Astrocyte (in vitro differentiated cells and primary cell): ENCODE measurements at regions not wholly inside any gene's neighbourhood (a gene's known extent, or its start where the extent isn't known, plus 50 kb on each side); places are given as distances from the start of the nearest gene placed in this dataset.

Experiments used
- DNase-seq: peaks from one replicate; pipeline ENCODE4 v3.0.0-alpha.2; 2010; ENCODE audit warnings: low read depth
- FAIRE-seq: peaks from 2 replicates; lab custom pipeline; 2011; peaks lifted over from hg19 to GRCh38; lab: Jason Lieb, UNC
- H2AFZ ChIP-seq: 2 replicates; pipeline ENCODE4 v1.6.0; 2012; ENCODE audit warnings: low read depth, low read length, inconsistent platforms
- H3K27ac ChIP-seq: 2 replicates; pipeline ENCODE4 v1.5.1; 2011; ENCODE audit warnings: low read depth, low read length, inconsistent platforms
- H3K27me3 ChIP-seq: 2 replicates; pipeline ENCODE4 v1.6.0; 2011; ENCODE audit warnings: low read length, inconsistent platforms; ENCODE audit not compliant: insufficient read depth
- H3K36me3 ChIP-seq: 2 replicates; pipeline ENCODE4 v1.5.1; 2011; ENCODE audit warnings: low read length, inconsistent platforms; ENCODE audit not compliant: insufficient read depth
- H3K4me1 ChIP-seq: 2 replicates; pipeline ENCODE4 v1.5.1; 2011; ENCODE audit warnings: low read length, inconsistent platforms; ENCODE audit not compliant: insufficient read depth
- H3K4me2 ChIP-seq: 2 replicates; pipeline ENCODE4 v1.6.0; 2012; ENCODE audit warnings: low read length, inconsistent platforms
- H3K4me3 ChIP-seq: 2 replicates; pipeline ENCODE4 v1.5.1; 2011; ENCODE audit warnings: low read depth, mild to moderate bottlenecking, low read length, inconsistent platforms; ENCODE audit not compliant: insufficient read depth
- H3K79me2 ChIP-seq: 2 replicates; pipeline ENCODE4 v1.6.0; 2012; ENCODE audit warnings: mild to moderate bottlenecking, low read length, inconsistent platforms; ENCODE audit not compliant: insufficient read depth
- H3K9ac ChIP-seq: 2 replicates; pipeline ENCODE4 v1.6.0; 2012; ENCODE audit warnings: mild to moderate bottlenecking, low read length, inconsistent platforms
- H3K9me3 ChIP-seq: 2 replicates; pipeline ENCODE4 v1.5.1; 2012; ENCODE audit warnings: low read depth, mild to moderate bottlenecking, low read length, inconsistent platforms; ENCODE audit not compliant: insufficient read depth
- H4K20me1 ChIP-seq: 2 replicates; pipeline ENCODE4 v1.6.0; 2012; ENCODE audit warnings: low read length, inconsistent platforms; ENCODE audit not compliant: insufficient read depth
- H3K27ac Mint-ChIP-seq: one replicate; pipeline ENCODE4 v1.8.0; 2021; ENCODE audit warnings: mild to moderate bottlenecking, mixed read lengths; ENCODE audit not compliant: unreplicated experiment
- H3K27me3 Mint-ChIP-seq: one replicate; pipeline ENCODE4 v1.8.0; 2021; ENCODE audit warnings: low read depth, mixed read lengths; ENCODE audit not compliant: unreplicated experiment
- H3K36me3 Mint-ChIP-seq: one replicate; pipeline ENCODE4 v1.8.0; 2021; ENCODE audit warnings: low read depth, mixed read lengths; ENCODE audit not compliant: unreplicated experiment
- H3K4me1 Mint-ChIP-seq: one replicate; pipeline ENCODE4 v1.8.0; 2021; ENCODE audit warnings: low read depth, mixed read lengths; ENCODE audit not compliant: unreplicated experiment
- H3K4me3 Mint-ChIP-seq: one replicate; pipeline ENCODE4 v1.8.0; 2021; ENCODE audit warnings: mild to moderate bottlenecking, moderate library complexity, mixed read lengths; ENCODE audit not compliant: unreplicated experiment
- H3K9me3 Mint-ChIP-seq: one replicate; pipeline ENCODE4 v1.8.0; 2021; ENCODE audit warnings: mild to moderate bottlenecking, mixed read lengths; ENCODE audit not compliant: unreplicated experiment
- CTCF ChIP-seq: IDR thresholded peaks from 2 replicates; pipeline ENCODE4 v1.5.1; 2011; ENCODE audit warnings: low read depth, mild to moderate bottlenecking, inconsistent platforms, low read length, moderate library complexity; ENCODE audit not compliant: insufficient read depth
- EZH2 ChIP-seq: IDR thresholded peaks from 2 replicates; pipeline ENCODE4 v1.6.1; 2012; ENCODE audit warnings: mild to moderate bottlenecking, low read length, inconsistent platforms; ENCODE audit not compliant: insufficient read depth

- Histone ChIP-seq H3K9ac (no peak overlapping the region), H3K4me1 (no peaks in the 10 kb centered on the region), H3K79me2 (no peaks in the 10 kb centered on the region), H3K4me2 (no peak overlapping the region), H2AFZ (no peak overlapping the region), H3K36me3 (no peaks in the 10 kb centered on the region), H3K9me3 (no peaks in the 10 kb centered on the region), H3K4me3 (no peak overlapping the region), H4K20me1 (no peaks in the 10 kb centered on the region), H3K27ac (no peak overlapping the region), H3K27me3 (no peaks in the 10 kb centered on the region)
- no peaks in the 10 kb centered on the region for H3K4me1 Mint-ChIP-seq
- no peak for TF ChIP-seq CTCF
- TF ChIP-seq EZH2, result no peak
- no peak overlapping the region for H3K4me3 Mint-ChIP-seq
- peaks cover 3% of the 10 kb centered on the region for H3K27me3 Mint-ChIP-seq
- H3K36me3 Mint-ChIP-seq, result no peaks in the 10 kb centered on the region
- DNase-seq (no peak), FAIRE-seq (no peak)
- no peak overlapping the region for H3K27ac Mint-ChIP-seq
- no peaks in the 10 kb centered on the region for H3K9me3 Mint-ChIP-seq
These were observed 52.5 kb upstream of the SYN3 start for GRCh38 chr22:33110562-33111163.

- H3K4me1 ChIP-seq, result no peaks in the 10 kb centered on the region
- H3K4me1 Mint-ChIP-seq, result no peaks in the 10 kb centered on the region
- no peak overlapping the region for H3K4me3 ChIP-seq
- no peak overlapping the region for H3K27ac Mint-ChIP-seq
- H3K36me3 Mint-ChIP-seq, result no peaks in the 10 kb centered on the region
- no peak overlapping the region for H3K9ac ChIP-seq
- DNase-seq (no peak), FAIRE-seq (no peak)
- H3K79me2 ChIP-seq, result no peaks in the 10 kb centered on the region
- no peaks in the 10 kb centered on the region for H3K27me3 ChIP-seq
- H3K4me3 Mint-ChIP-seq, result no peak overlapping the region
- H3K27me3 Mint-ChIP-seq, result peaks cover 3% of the 10 kb centered on the region
- no peaks in the 10 kb centered on the region for H3K9me3 ChIP-seq
- H3K36me3 ChIP-seq, result no peaks in the 10 kb centered on the region
- TF ChIP-seq EZH2 (no peak), CTCF (no peak)
- no peak overlapping the region for H2AFZ ChIP-seq
- H4K20me1 ChIP-seq, result no peaks in the 10 kb centered on the region
- no peak overlapping the region for H3K4me2 ChIP-seq
- no peaks in the 10 kb centered on the region for H3K9me3 Mint-ChIP-seq
- H3K27ac ChIP-seq, result no peak overlapping the region
These were observed 51.6 kb upstream of the SYN3 start for GRCh38 chr22:33109514-33110430.
